NCI-H526 treated with DMSO at 0.1 percent for 48 hours (cell line): ENCODE measurements at regions not wholly inside any gene's neighbourhood (a gene's known extent, or its start where the extent isn't known, plus 50 kb on each side); places are given as distances from the start of the nearest gene placed in this dataset.
"Not testable (repeated sequence)": the region's sequence is repeated elsewhere in the genome, so short reads cannot be mapped to it uniquely, and the experiment has no call there.

Source experiments
- DNase-seq: peaks from one replicate; lab custom pipeline; 2025; lab: John Stamatoyannopoulos, UW

- DNase-seq: no peak
Observed at GRCh38 chr9:86488345-86488744, 134.1 kb upstream of the TUT7 start.

GRCh38 chr9:86487838-86488233 is 133.6 kb upstream of the TUT7 start:
- DNase-seq: no peak

- DNase-seq: no peak
Observed at GRCh38 chr9:86486891-86487837, 133.0 kb upstream of the TUT7 start.

- DNase-seq: no peak
Observed at GRCh38 chr9:86485359-86485758, 131.1 kb upstream of the TUT7 start.

- DNase-seq: no peak
Observed at GRCh38 chr9:86483496-86483895, 129.3 kb upstream of the TUT7 start.

GRCh38 chr9:86481466-86481865 is 127.3 kb upstream of the TUT7 start:
- DNase-seq: no peak

GRCh38 chr9:86475255-86475654 is 121.0 kb upstream of the TUT7 start:
- DNase-seq: not testable (repeated sequence)

GRCh38 chr9:86471171-86471815 is 117.1 kb upstream of the TUT7 start:
- no peak for DNase-seq

GRCh38 chr9:86470326-86470725 is 116.1 kb upstream of the TUT7 start:
- no peak for DNase-seq

GRCh38 chr9:86469476-86470250 is 115.5 kb upstream of the TUT7 start:
- DNase-seq: no peak

- no peak for DNase-seq
Observed at GRCh38 chr9:86464242-86464641, 110.0 kb upstream of the TUT7 start.

- no peak for DNase-seq
Observed at GRCh38 chr9:86460216-86461002, 106.2 kb upstream of the TUT7 start.

- DNase-seq: no peak
Observed at GRCh38 chr9:86459599-86460155, 105.5 kb upstream of the TUT7 start.

- no peak for DNase-seq
Observed at GRCh38 chr9:86459191-86459590, 105.0 kb upstream of the TUT7 start.

- no peak for DNase-seq
Observed at GRCh38 chr9:86458191-86458855, 104.1 kb upstream of the TUT7 start.

- DNase-seq: no peak
Observed at GRCh38 chr9:86456416-86456815, 102.2 kb upstream of the TUT7 start.

- no peak for DNase-seq
Observed at GRCh38 chr9:86454701-86455615, 100.7 kb upstream of the TUT7 start.

GRCh38 chr9:86452201-86452828 is 98.1 kb upstream of the TUT7 start:
- DNase-seq: no peak

GRCh38 chr9:86449246-86449645 is 95.0 kb upstream of the TUT7 start:
- no peak for DNase-seq
